K562 (cell line): ENCODE measurements at regions not wholly inside any gene's neighbourhood (a gene's known extent, or its start where the extent isn't known, plus 50 kb on each side); places are given as distances from the start of the nearest gene placed in this dataset.

Source experiments
- ATAC-seq: fragments of 200-7000 bp; cut with Tn5 transposase; 3 replicates; pipeline ENCODE4 v1.9.1; 2020; ENCODE audit warnings: moderate library complexity
- BruUV-seq: library from RNA; stranded (reverse); fragments of 400-500 nt; replicated peaks from 2 replicates; lab custom pipeline; 2021; lab: Mats Ljungman, UMichigan
- CTCF ChIA-PET: fragments of 300-600 bp; formaldehyde crosslinking; extraction: SDS; loops from one replicate; lab custom pipeline; 2021; ENCODE audit warnings: low intra/inter-chr PET ratio; lab: Yijun Ruan, JAX
- POLR2A ChIA-PET: fragments of 300-600, 350-650 bp; sonication (Branson Sonifier 250); formaldehyde crosslinking; extraction: SDS; loops from one replicate; lab custom pipeline; 2021; ENCODE audit warnings: antibody characterized with exemption, inconsistent platforms; lab: Yijun Ruan, JAX
- DNase-seq, 4 experiments: peaks; one replicate each; pipeline versions ENCODE4 v3.0.0 to v3.0.0-alpha.2; 2011 to 2018; ENCODE audit warnings: low spot score in 3 of 4, mixed read lengths in 3 of 4; ENCODE audit errors: extremely low read depth in 1 of 4
- FAIRE-seq: peaks from 2 replicates; lab custom pipeline; 2011; peaks lifted over from hg19 to GRCh38; lab: Jason Lieb, UNC
- H2AFZ ChIP-seq: 2 replicates; pipeline ENCODE4 v1.6.0; 2011; ENCODE audit warnings: low read depth, low read length, control low read depth, inconsistent platforms
- H3K27ac ChIP-seq: fragments of 200-600 bp; 3 replicates; pipeline ENCODE4 v1.8.0; 2011; ENCODE audit warnings: low read depth, mild to moderate bottlenecking, control low read depth, inconsistent platforms, low read length, moderate library complexity, mixed read lengths; ENCODE audit errors: extremely low read depth
- H3K27me3 ChIP-seq, 2 experiments: fragments of 300-600 bp in 1 of 2; 2 replicates in 1 of 2; 3 replicates in 1 of 2; pipeline versions ENCODE4 v1.6.0 to v1.8.0; 2011; ENCODE audit warnings: inconsistent platforms in 2 of 2, low read length in 2 of 2, mild to moderate bottlenecking in 1 of 2, mixed read lengths in 1 of 2, moderate library complexity in 1 of 2; ENCODE audit not compliant: control insufficient read depth in 2 of 2, insufficient read depth in 2 of 2
- H3K36me3 ChIP-seq: fragments of 300-600 bp; 3 replicates; pipeline ENCODE4 v1.8.0; 2011; ENCODE audit warnings: mild to moderate bottlenecking, low read length, inconsistent platforms; ENCODE audit not compliant: control insufficient read depth, insufficient read depth
- H3K4me1 ChIP-seq, 2 experiments: fragments of 200-600 bp in 1 of 2; replicated peaks in 1 of 2; 2 replicates in 1 of 2; 3 replicates in 1 of 2; pipeline versions ENCODE4 v1.5.1 to v1.8.0; 2011; ENCODE audit warnings: inconsistent platforms in 2 of 2, low read length in 2 of 2, mild to moderate bottlenecking in 1 of 2, mixed read lengths in 1 of 2, moderate library complexity in 1 of 2; ENCODE audit not compliant: control insufficient read depth in 2 of 2, insufficient read depth in 2 of 2
- H3K4me2 ChIP-seq: 2 replicates; pipeline ENCODE4 v1.6.1; 2011; ENCODE audit warnings: low read length, control low read depth, inconsistent platforms, mixed read lengths; ENCODE audit not compliant: insufficient read depth
- H3K4me3 ChIP-seq: fragments of 200-600 bp; sonication (generic), shearing (Covaris generic); 2 replicates; pipeline ENCODE4 v1.5.1; 2016; ENCODE audit warnings: control low read depth, inconsistent platforms
- H3K79me2 ChIP-seq: fragments of 200-600 bp; 3 replicates; pipeline ENCODE4 v1.8.0; 2011; ENCODE audit warnings: low read length, inconsistent platforms; ENCODE audit not compliant: control insufficient read depth, insufficient read depth
- H3K9ac ChIP-seq, 2 experiments: 2 replicates each; pipeline versions ENCODE4 v1.6.0 to v1.6.1; 2011; ENCODE audit warnings: low read depth in 2 of 2, low read length in 2 of 2, control low read depth in 1 of 2, inconsistent platforms in 1 of 2, mild to moderate bottlenecking in 1 of 2, mixed read lengths in 1 of 2; ENCODE audit not compliant: insufficient read depth in 1 of 2
- H3K9me1 ChIP-seq: one replicate; pipeline ENCODE4 v1.6.0; 2011; ENCODE audit warnings: inconsistent platforms, mild to moderate bottlenecking, low read length, moderate library complexity; ENCODE audit not compliant: control insufficient read depth, insufficient read depth
- H3K9me3 ChIP-seq: replicated peaks from 2 replicates; pipeline ENCODE4 v1.5.1; 2011; ENCODE audit warnings: low read depth, low read length, inconsistent platforms; ENCODE audit not compliant: control insufficient read depth, insufficient read depth
- H4K20me1 ChIP-seq: replicated peaks from 2 replicates; pipeline ENCODE4 v1.6.1; 2011; ENCODE audit warnings: low read length, inconsistent platforms, mixed read lengths; ENCODE audit not compliant: control insufficient read depth, insufficient read depth
- ARID3A ChIP-seq: IDR thresholded peaks from 2 replicates; pipeline ENCODE4 v1.6.1; 2012; ENCODE audit warnings: low read depth, low read length, improper control_type of control experiment, borderline replicate concordance
- E2F4 ChIP-seq: sonication (generic); formaldehyde crosslinking; IDR thresholded peaks from 2 replicates; pipeline ENCODE4 v1.8.0; 2022; ENCODE audit warnings: mild to moderate bottlenecking, low read depth, missing genetic modification reagents
- ELF2 ChIP-seq: fragments of 250-450 bp; sonication (Bioruptor Pico); IDR thresholded peaks from 2 replicates; pipeline ENCODE4 v1.5.0; 2021; ENCODE audit warnings: mild to moderate bottlenecking
- HLTF ChIP-seq: fragments of 450-650 bp; IDR thresholded peaks from 2 replicates; pipeline ENCODE4 v1.6.1; 2016
- PML ChIP-seq: IDR thresholded peaks from 2 replicates; pipeline ENCODE4 v1.6.1; 2012; ENCODE audit warnings: low read length, inconsistent platforms
- RBM17 ChIP-seq: fragments of 200-400 bp; formaldehyde crosslinking; IDR thresholded peaks from 2 replicates; pipeline ENCODE4 v1.6.1; 2017; ENCODE audit warnings: low read depth, mild to moderate bottlenecking, low read length, borderline replicate concordance
- SIN3B ChIP-seq: fragments of 450-650 bp; IDR thresholded peaks from 2 replicates; pipeline ENCODE4 v1.6.1; 2017; ENCODE audit warnings: low read depth, mild to moderate bottlenecking, moderate library complexity
- SMC3 ChIP-seq: conservative IDR thresholded peaks from 2 replicates; pipeline ENCODE4 v1.6.1; 2011; ENCODE audit warnings: low read depth, low read length, improper control_type of control experiment; ENCODE audit not compliant: insufficient read depth
- TCFL5 ChIP-seq: fragments of 250-450 bp; sonication (Bioruptor Pico); conservative IDR thresholded peaks from 2 replicates; pipeline ENCODE4 v1.6.1; 2021; ENCODE audit warnings: mild to moderate bottlenecking, moderate library complexity, matching md5 sums
- ZEB2 ChIP-seq: fragments of 450-650 bp; IDR thresholded peaks from 2 replicates; pipeline ENCODE4 v1.6.1; 2016
- ZZZ3 ChIP-seq: fragments of 450-650 bp; IDR thresholded peaks from 2 replicates; pipeline ENCODE4 v1.6.1; 2016; ENCODE audit warnings: antibody characterized with exemption, mild to moderate bottlenecking, moderate library complexity
- WGBS: fragments of 100-300 bp; shearing (Covaris generic); methylation state at CpG from one replicate; pipeline ENCODE4 v1.1.6; 2016; ENCODE audit warnings: low coverage, mixed read lengths; ENCODE audit not compliant: insufficient coverage; ENCODE audit errors: missing lambda C conversion rate; 5-methylcytosine and 5-hydroxymethylcytosine counted together
- in situ Hi-C: fragments of 300-500 bp; cut with MboI; formaldehyde crosslinking; loops from 4 replicates; pipeline ENCODE4 v1.15.0; 2018; ENCODE audit warnings: inconsistent platforms, mixed read lengths
- intact Hi-C: fragments of 100-400 bp; cut with micrococcal nuclease; formaldehyde crosslinking; loops from 2 replicates; pipeline ENCODE4 v1.14.2; 2022
- TF ChIP-seq, protein P1 (sequence below): sonication (generic); formaldehyde crosslinking; IDR thresholded peaks from 2 replicates; pipeline ENCODE4 v1.8.1; 2022; ENCODE audit warnings: missing genetic modification reagents

- WGBS, result 18% methylated on average over 1 of the region's 1 CpG
- no peaks in the 10 kb centered on the region for H3K4me1 ChIP-seq
- intact Hi-C loops, result no loop called here
- ChIA-PET CTCF (no interaction called here), POLR2A (no interaction called here)
- no peak overlapping the region for H2AFZ ChIP-seq
- no peak for ATAC-seq
- TF ChIP-seq SIN3B, result no peak
- TF ChIP-seq, protein P1, sequence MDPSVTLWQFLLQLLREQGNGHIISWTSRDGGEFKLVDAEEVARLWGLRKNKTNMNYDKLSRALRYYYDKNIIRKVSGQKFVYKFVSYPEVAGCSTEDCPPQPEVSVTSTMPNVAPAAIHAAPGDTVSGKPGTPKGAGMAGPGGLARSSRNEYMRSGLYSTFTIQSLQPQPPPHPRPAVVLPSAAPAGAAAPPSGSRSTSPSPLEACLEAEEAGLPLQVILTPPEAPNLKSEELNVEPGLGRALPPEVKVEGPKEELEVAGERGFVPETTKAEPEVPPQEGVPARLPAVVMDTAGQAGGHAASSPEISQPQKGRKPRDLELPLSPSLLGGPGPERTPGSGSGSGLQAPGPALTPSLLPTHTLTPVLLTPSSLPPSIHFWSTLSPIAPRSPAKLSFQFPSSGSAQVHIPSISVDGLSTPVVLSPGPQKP, result no peak
- FAIRE-seq, result no peak
- H3K9me1 ChIP-seq, result no peaks in the 10 kb centered on the region
- no peaks in the 10 kb centered on the region for H4K20me1 ChIP-seq
- no peaks in the 10 kb centered on the region for H3K9me3 ChIP-seq
- DNase-seq, result no peak
- no peak overlapping the region for H3K4me2 ChIP-seq
- no peak overlapping the region for H3K4me3 ChIP-seq
- in situ Hi-C loops, result no loop called here
- no peaks in the 10 kb centered on the region for H3K36me3 ChIP-seq
- H3K27ac ChIP-seq, result no peak overlapping the region
- H3K9ac ChIP-seq, result no peak overlapping the region
- no peaks in the 10 kb centered on the region for H3K27me3 ChIP-seq
- H3K79me2 ChIP-seq, result no peaks in the 10 kb centered on the region
- BruUV-seq, result no TSS peak
These were observed 80.4 kb upstream of the ZBTB20 start for GRCh38 chr3:115227461-115227860.

DNA sequence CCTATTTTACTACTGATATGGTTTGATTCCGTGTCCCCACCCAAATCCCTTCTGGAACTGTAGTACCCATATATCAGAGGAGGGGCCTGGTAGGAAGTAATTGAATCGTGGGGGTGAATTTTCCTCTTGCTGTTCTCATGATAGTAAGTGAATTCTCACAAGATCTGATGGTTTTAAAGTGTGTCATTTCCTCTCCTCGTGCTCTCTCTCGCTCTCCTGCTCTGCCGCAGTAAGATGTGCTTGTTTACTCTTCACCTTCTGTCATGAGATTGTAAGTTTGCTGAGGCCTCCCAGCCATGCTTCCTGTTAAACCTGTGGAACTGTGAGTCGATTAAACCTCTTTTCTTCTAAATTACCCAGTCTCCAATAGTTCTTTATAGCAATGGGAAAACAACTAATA, 81.2 kb upstream of the ZBTB20 start:
- no peak overlapping the region for H3K27ac ChIP-seq
- 5% methylated on average over 5 of the region's 6 CpGs for WGBS
- no peak overlapping the region for H3K4me2 ChIP-seq
- H3K36me3 ChIP-seq, result no peaks in the 10 kb centered on the region
- intact Hi-C loops, result no loop called here
- ChIA-PET CTCF (no interaction called here), POLR2A (no interaction called here)
- no peaks in the 10 kb centered on the region for H3K9me1 ChIP-seq
- no peaks in the 10 kb centered on the region for H3K9me3 ChIP-seq
- H3K4me1 ChIP-seq, result no peaks in the 10 kb centered on the region
- in situ Hi-C loops, result no loop called here
- no peak overlapping the region for H3K4me3 ChIP-seq
- H3K79me2 ChIP-seq, result no peaks in the 10 kb centered on the region
- DNase-seq (no peak), FAIRE-seq (no peak), ATAC-seq (no peak)
- no peak overlapping the region for H3K9ac ChIP-seq
- H3K27me3 ChIP-seq, result no peaks in the 10 kb centered on the region
- no peak overlapping the region for H2AFZ ChIP-seq
- H4K20me1 ChIP-seq, result no peaks in the 10 kb centered on the region
- no TSS peak for BruUV-seq
- TF ChIP-seq SMC3 (no peak), E2F4 (CRISPR knock-in tag) (no peak), TCFL5 (CRISPR knock-in tag) (no peak), ARID3A (no peak), HLTF (no peak), RBM17 (no peak), ELF2 (CRISPR knock-in tag) (no peak), PML (no peak), ZEB2 (no peak), ZZZ3 (no peak)
